ENCODE measurements at regions not wholly inside any gene's neighbourhood (a gene's known extent, or its start where the extent isn't known, plus 50 kb on each side); places are given as distances from the start of the nearest gene placed in this dataset.

GRCh38 chr20:50434321-50434652 is 75.9 kb upstream of the PTPN1 start:
- TF ChIP-seq CTCF (IDR thresholded peaks at IDR 0.05), result no peak

- no peak for TF ChIP-seq CTCF (IDR thresholded peaks at IDR 0.05)
These were observed 75.4 kb upstream of the PTPN1 start for GRCh38 chr20:50434653-50435396.

GRCh38 chr20:50435397-50436051 is 74.7 kb upstream of the PTPN1 start:
- no peak for TF ChIP-seq CTCF (IDR thresholded peaks at IDR 0.05)

- no peak for TF ChIP-seq CTCF (IDR thresholded peaks at IDR 0.05)
These were observed 74.0 kb upstream of the PTPN1 start for GRCh38 chr20:50436052-50436656.

- TF ChIP-seq CTCF (IDR thresholded peaks at IDR 0.05), result no peak
These were observed 73.5 kb upstream of the PTPN1 start for GRCh38 chr20:50436696-50437095.

- TF ChIP-seq CTCF (IDR thresholded peaks at IDR 0.05), result no peak
These were observed 71.2 kb upstream of the PTPN1 start for GRCh38 chr20:50438986-50439407.

GRCh38 chr20:50439539-50440453 is 70.4 kb upstream of the PTPN1 start:
- no peak for TF ChIP-seq CTCF (IDR thresholded peaks at IDR 0.05)

Measured in LNCAP (cell line).